ENCODE measurements at regions not wholly inside any gene's neighbourhood (a gene's known extent, or its start where the extent isn't known, plus 50 kb on each side); places are given as distances from the start of the nearest gene placed in this dataset.
A peak's percentile ranks its signal among the peaks of the same experiment; 100 is the strongest.
"Not testable (repeated sequence)": the region's sequence is repeated elsewhere in the genome, so short reads cannot be mapped to it uniquely, and the experiment has no call there.

- Histone ChIP-seq H3K27me3 (no peaks in the 10 kb centered on the region), H3K4me1 (no peaks in the 10 kb centered on the region), H3K4me3 (no peak overlapping the region), H3K9me3 (no peaks in the 10 kb centered on the region), H3K27ac (no peak overlapping the region), H3K36me3 (no peaks in the 10 kb centered on the region)
- WGBS (ENCODE audit: insufficient coverage, low coverage, low lambda C conversion rate, missing lambda C conversion rate): no CpG with 5 or more reads among the region's 2 CpGs
- intact Hi-C loops (cut with DNase I): no loop called here
- TF ChIP-seq, protein P1, sequence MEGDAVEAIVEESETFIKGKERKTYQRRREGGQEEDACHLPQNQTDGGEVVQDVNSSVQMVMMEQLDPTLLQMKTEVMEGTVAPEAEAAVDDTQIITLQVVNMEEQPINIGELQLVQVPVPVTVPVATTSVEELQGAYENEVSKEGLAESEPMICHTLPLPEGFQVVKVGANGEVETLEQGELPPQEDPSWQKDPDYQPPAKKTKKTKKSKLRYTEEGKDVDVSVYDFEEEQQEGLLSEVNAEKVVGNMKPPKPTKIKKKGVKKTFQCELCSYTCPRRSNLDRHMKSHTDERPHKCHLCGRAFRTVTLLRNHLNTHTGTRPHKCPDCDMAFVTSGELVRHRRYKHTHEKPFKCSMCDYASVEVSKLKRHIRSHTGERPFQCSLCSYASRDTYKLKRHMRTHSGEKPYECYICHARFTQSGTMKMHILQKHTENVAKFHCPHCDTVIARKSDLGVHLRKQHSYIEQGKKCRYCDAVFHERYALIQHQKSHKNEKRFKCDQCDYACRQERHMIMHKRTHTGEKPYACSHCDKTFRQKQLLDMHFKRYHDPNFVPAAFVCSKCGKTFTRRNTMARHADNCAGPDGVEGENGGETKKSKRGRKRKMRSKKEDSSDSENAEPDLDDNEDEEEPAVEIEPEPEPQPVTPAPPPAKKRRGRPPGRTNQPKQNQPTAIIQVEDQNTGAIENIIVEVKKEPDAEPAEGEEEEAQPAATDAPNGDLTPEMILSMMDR (IDR thresholded peaks at IDR 0.05): no peak
- TF ChIP-seq POLR2A (IDR thresholded peaks at IDR 0.05): no peak
- no peak for DNase-seq
- no peak for ATAC-seq
These were observed 238.2 kb upstream of the KCNN2 start for GRCh38 chr5:114123654-114124053.

GRCh38 chr5:114146398-114146797, 215.5 kb upstream of the KCNN2 start:
- ATAC-seq: no peak
- DNase-seq: no peak
- TF ChIP-seq, protein P1 (IDR thresholded peaks at IDR 0.05): no peak
- TF ChIP-seq POLR2A (IDR thresholded peaks at IDR 0.05): no peak
- Histone ChIP-seq H3K27me3 (no peaks in the 10 kb centered on the region), H3K4me3 (no peak overlapping the region), H3K9me3 (no peaks in the 10 kb centered on the region), H3K4me1 (no peaks in the 10 kb centered on the region), H3K27ac (no peak overlapping the region), H3K36me3 (no peaks in the 10 kb centered on the region)
- WGBS (ENCODE audit: insufficient coverage, low coverage, low lambda C conversion rate, missing lambda C conversion rate): 56% methylated on average over 3 of the region's 3 CpGs
- intact Hi-C loops (cut with DNase I): no loop called here

DNA sequence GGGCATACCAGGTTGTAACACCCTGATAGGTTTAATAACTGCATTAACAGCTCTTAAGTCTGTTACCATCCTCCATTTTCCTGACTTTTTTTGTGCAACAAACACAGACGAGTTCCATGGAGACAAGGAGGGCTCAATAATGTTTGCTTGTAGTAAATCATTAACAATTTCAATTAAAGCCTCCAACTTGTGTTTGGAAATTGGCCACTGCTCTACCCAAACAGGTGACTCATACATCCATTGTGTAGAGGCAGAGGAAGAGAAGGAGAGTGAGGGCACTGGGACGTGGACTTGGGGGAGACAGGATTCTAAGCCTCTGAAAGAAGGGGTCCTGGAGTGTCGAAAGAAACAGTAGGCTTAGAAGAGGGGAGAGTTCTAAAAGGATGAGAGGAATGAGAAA, 213.6 kb upstream of the KCNN2 start:
- 16% methylated on average over 3 of the region's 3 CpGs for WGBS (ENCODE audit: insufficient coverage, low coverage, low lambda C conversion rate, missing lambda C conversion rate)
- peak in 1 of 4 donors; percentile 30 for ATAC-seq
- no peak for DNase-seq
- no peaks in the 10 kb centered on the region for H3K9me3 ChIP-seq
- no peaks in the 10 kb centered on the region for H3K4me1 ChIP-seq
- no peaks in the 10 kb centered on the region for H3K27me3 ChIP-seq
- no peak for TF ChIP-seq POLR2A (IDR thresholded peaks at IDR 0.05)
- no peaks in the 10 kb centered on the region for H3K36me3 ChIP-seq
- no peak overlapping the region for H3K27ac ChIP-seq
- no peak overlapping the region for H3K4me3 ChIP-seq
- intact Hi-C loops (cut with DNase I): no loop called here

GRCh38 chr5:114148728-114149127, 213.1 kb upstream of the KCNN2 start:
- H3K27ac ChIP-seq; DNase-seq; H3K9me3 ChIP-seq; H3K27me3 ChIP-seq; H3K36me3 ChIP-seq; intact Hi-C loops (cut with DNase I); H3K4me3 ChIP-seq; ATAC-seq; H3K4me1 ChIP-seq: not testable (repeated sequence)
- 53% methylated on average over 3 of the region's 3 CpGs for WGBS (ENCODE audit: insufficient coverage, low coverage, low lambda C conversion rate, missing lambda C conversion rate)

DNA sequence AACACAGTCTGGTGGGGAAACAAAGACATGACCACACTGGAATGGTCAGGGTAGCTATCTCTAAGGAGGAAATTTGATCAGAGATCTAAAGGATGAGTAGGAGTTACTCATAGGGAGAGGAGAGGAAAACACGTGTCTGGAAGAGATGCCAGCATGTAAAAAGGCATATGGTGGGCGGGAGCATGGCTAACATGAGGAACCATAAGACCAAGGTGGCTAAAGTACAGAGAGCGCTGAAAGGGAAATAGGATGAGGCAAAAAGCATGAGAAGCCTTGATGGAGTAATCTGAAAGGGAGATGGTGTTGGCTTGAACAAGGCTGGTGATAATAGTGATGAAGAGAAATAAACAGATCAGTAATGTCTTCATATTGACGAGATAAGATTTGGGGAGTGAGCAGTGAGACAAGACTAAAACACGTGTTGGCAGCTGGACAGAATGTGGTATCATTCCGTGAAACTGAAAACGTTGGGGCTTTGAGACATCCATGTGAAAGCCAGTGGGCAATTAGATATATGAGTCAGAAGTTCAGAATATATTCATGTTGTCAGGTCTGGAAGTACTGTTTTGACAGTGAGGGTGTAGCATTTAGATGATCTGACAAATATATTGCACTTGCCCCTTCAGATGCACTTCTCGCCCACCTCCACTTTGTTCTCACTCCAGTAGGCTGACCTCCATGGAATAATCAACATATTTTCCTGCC, 209.1 kb upstream of the KCNN2 start:
- no peak for DNase-seq
- Histone ChIP-seq H3K9me3 (no peaks in the 10 kb centered on the region), H3K36me3 (no peaks in the 10 kb centered on the region), H3K4me3 (no peak overlapping the region), H3K27me3 (no peaks in the 10 kb centered on the region), H3K27ac (no peak overlapping the region), H3K4me1 (no peaks in the 10 kb centered on the region)
- 54% methylated on average over 8 of the region's 8 CpGs for WGBS (ENCODE audit: insufficient coverage, low coverage, low lambda C conversion rate, missing lambda C conversion rate)
- ATAC-seq: no peak
- intact Hi-C loops (cut with DNase I): no loop called here
- no peak for TF ChIP-seq POLR2A (IDR thresholded peaks at IDR 0.05)
- TF ChIP-seq, protein P1 (IDR thresholded peaks at IDR 0.05): no peak

Data from right lobe of liver (tissue), 6 donors.